GM21737 (cell line): ENCODE measurements at regions not wholly inside any gene's neighbourhood (a gene's known extent, or its start where the extent isn't known, plus 50 kb on each side); places are given as distances from the start of the nearest gene placed in this dataset.

Experiments used
- ATAC-seq: cut with Tn5 transposase; IDR thresholded peaks from one replicate; pipeline ENCODE4 v1.9.1; 2021; ENCODE audit warnings: mild to moderate bottlenecking, moderate library complexity; ENCODE audit not compliant: unreplicated experiment

- ATAC-seq: no peak
Observed at GRCh38 chr2:82665691-82666090, 1793.4 kb downstream of the SUCLG1 start.

- ATAC-seq: no peak
Observed at GRCh38 chr2:82657106-82657505, 1802.0 kb downstream of the SUCLG1 start.

- no peak for ATAC-seq
Observed at GRCh38 chr2:82656420-82656819, 1802.7 kb downstream of the SUCLG1 start.

GRCh38 chr2:82652117-82652516, 1807.0 kb downstream of the SUCLG1 start:
- no peak for ATAC-seq

GRCh38 chr2:82650038-82650437, 1809.0 kb downstream of the SUCLG1 start:
- ATAC-seq: no peak

- no peak for ATAC-seq
Observed at GRCh38 chr2:82641598-82642180, 1817.4 kb downstream of the SUCLG1 start.

- no peak for ATAC-seq
Observed at GRCh38 chr2:82636402-82637020, 1822.6 kb downstream of the SUCLG1 start.

GRCh38 chr2:82599021-82599420, 1860.1 kb downstream of the SUCLG1 start:
- ATAC-seq: no peak

GRCh38 chr2:82596581-82596980, 1862.5 kb downstream of the SUCLG1 start:
- no peak for ATAC-seq

- no peak for ATAC-seq
Observed at GRCh38 chr2:82591718-82592117, 1867.4 kb downstream of the SUCLG1 start.

- no peak for ATAC-seq
Observed at GRCh38 chr2:82576656-82577055, 1882.4 kb downstream of the SUCLG1 start.

- ATAC-seq: no peak
Observed at GRCh38 chr2:82539280-82539621, 1919.8 kb downstream of the SUCLG1 start.

- ATAC-seq: no peak
Observed at GRCh38 chr2:82538590-82539279, 1920.3 kb downstream of the SUCLG1 start.

- ATAC-seq: no peak
Observed at GRCh38 chr2:82528288-82528687, 1930.8 kb downstream of the SUCLG1 start.

- ATAC-seq: no peak
Observed at GRCh38 chr2:82527124-82527523, 1932.0 kb downstream of the SUCLG1 start.

- no peak for ATAC-seq
Observed at GRCh38 chr2:82526277-82526676, 1932.8 kb downstream of the SUCLG1 start.

- no peak for ATAC-seq
Observed at GRCh38 chr2:82525744-82526143, 1933.3 kb downstream of the SUCLG1 start.

- no peak for ATAC-seq
Observed at GRCh38 chr2:82524826-82525225, 1934.3 kb downstream of the SUCLG1 start.

- no peak for ATAC-seq
Observed at GRCh38 chr2:82511894-82512293, 1947.2 kb downstream of the SUCLG1 start.

- no peak for ATAC-seq
Observed at GRCh38 chr2:82508702-82509101, 1950.4 kb downstream of the SUCLG1 start.

- ATAC-seq: no peak
Observed at GRCh38 chr2:82507657-82508056, 1951.4 kb downstream of the SUCLG1 start.

GRCh38 chr2:82501217-82501616, 1957.9 kb downstream of the SUCLG1 start:
- no peak for ATAC-seq
